GM21515 (cell line): ENCODE measurements at regions not wholly inside any gene's neighbourhood (a gene's known extent, or its start where the extent isn't known, plus 50 kb on each side); places are given as distances from the start of the nearest gene placed in this dataset.

Experiments
- ATAC-seq: cut with Tn5 transposase; IDR thresholded peaks from one replicate; pipeline ENCODE4 v1.9.1; 2021; ENCODE audit not compliant: unreplicated experiment

GRCh38 chr6:14795451-14795850 is 450.4 kb upstream of the JARID2 start:
- ATAC-seq, result no peak

DNA sequence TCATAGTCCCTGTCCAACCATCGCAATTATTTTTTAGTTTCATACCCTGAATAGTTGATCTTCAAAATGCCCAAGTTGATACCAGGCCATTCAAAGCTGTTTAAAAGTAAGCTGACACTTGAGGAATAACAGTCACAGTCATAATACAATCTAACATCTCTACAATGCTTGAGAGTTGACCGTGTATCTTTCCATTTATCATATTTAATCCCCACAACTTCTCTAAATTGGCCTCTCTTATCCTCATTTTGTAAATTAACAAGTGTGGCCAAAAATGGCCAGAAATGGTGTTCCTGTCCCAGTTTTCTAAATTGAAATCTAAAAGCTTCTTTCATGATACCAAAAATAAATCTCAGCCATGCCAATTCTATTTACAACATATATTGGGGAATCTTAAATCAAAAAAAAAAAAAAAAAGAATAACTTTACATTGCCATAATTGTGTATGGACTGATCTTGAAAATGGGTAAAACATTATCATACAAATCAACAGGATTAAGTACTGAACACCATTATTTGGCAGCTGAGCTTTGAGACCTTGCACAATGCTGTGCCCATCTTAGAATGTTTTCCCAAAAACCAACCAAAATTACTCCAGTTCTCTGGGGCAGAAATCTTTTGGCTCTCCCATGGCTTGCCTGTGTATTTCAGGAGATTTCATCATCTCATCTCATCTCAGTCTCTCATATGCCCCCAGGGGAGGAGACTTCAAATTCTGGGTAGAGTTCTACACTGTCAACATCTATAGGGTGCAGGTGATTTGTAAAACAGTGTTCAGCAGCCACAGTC is 448.7 kb upstream of the JARID2 start:
- ATAC-seq, result no peak

DNA sequence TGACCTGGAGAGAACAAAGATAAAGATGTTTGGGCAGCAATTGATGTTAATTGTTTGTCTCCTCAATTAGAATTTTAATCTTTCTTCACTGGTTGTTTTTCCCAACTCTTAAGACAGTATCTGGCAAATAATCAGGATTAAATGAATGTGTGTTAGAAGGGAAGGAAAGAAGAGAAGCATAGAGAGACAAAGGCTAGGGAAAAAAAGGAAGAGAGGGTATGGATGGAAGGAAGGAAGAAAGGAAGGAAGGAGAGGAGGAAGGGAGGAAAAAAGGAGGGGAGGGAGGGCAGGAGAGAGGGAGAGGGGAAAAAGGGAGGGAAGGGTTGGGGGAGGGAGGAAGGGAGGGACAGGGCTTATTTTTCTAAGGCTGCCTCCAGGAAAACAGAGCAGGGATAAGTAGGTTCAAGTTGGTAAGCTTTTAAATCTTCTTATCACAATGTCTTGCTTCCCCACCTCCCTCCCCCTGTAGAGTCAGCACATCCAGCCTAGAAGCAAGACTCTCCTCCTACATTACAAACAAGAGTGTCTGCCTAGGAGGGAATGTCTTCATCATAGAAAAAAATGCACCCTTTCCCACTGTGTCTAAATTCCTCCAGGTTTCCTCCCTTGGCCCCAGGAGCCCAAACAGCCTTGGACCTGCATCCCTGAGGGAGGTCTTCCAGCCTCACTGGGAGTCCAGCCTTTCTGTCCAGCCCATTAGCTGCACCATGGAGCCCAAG is 447.8 kb upstream of the JARID2 start:
- no peak for ATAC-seq

DNA sequence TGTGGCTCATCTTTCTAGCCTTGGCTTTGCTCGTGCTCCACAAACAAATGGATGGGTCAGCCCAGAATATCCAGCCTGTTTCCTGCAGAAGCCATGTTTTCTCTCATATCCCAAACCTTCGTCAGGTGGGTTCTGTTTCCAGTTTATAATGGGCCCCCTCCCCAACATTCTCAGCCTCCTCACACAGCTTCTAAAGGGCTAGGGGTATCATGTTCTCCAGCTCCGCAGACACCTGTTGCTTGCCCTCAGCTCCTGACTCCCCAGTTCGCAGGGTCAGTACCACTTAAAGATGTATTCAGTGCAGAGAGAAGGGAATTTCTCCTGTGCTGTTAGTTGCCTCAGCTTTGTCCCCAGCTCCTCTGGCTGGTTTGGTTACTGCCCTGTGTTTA is 447.3 kb upstream of the JARID2 start:
- ATAC-seq, result no peak

DNA sequence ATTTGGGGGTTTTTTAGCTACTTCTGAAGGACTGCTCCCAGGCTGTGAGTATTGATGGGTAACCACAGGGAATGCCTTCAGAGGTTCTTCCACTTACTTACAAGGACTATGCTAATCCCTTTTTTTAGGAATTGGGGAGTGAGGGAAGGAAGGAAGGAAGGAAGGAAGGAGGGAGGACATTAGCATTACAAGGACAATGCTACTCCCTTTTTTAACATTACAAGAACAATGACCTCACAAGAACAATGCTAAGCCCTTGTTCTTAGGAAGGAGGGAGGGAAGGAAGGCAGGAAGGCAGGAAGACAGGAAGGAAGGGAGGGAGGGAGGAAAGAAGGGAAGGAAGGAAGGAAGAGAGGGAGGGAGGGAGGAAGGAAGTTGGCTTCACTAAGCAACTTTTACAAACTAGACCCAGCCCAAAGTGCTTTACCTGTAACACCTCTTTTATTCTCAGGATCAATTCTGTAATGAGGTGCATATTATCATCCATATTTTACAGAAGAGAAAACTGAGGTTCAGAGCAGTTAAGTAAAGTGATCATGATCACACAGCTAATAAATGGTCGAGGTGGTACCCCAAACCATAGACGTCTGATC is 446.8 kb upstream of the JARID2 start:
- no peak for ATAC-seq

DNA sequence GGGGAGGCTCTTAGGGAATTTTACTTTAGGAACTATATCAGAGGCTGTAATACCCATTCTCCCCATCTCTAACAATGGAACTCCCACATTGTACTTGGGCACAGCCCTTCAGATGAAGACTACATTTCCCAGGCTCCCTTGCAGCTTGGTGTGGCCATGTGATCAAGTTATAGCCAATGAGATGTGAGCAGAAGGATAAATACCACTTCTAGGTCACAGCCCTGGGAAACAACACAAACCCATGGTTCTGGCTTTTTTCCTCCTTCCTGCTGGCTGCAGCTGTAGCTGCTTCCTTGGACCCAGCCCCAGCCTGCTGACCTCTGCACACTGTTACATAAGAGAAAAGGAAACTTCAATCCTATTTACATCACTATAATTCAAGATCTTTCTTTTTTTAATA is 445.9 kb upstream of the JARID2 start:
- ATAC-seq, result peak; percentile 76

GRCh38 chr6:14802514-14803160 is 443.2 kb upstream of the JARID2 start:
- no peak for ATAC-seq

- ATAC-seq, result no peak
Observed at GRCh38 chr6:14804001-14804784, 441.7 kb upstream of the JARID2 start.

- no peak for ATAC-seq
Observed at GRCh38 chr6:14804785-14805210, 441.1 kb upstream of the JARID2 start.

DNA sequence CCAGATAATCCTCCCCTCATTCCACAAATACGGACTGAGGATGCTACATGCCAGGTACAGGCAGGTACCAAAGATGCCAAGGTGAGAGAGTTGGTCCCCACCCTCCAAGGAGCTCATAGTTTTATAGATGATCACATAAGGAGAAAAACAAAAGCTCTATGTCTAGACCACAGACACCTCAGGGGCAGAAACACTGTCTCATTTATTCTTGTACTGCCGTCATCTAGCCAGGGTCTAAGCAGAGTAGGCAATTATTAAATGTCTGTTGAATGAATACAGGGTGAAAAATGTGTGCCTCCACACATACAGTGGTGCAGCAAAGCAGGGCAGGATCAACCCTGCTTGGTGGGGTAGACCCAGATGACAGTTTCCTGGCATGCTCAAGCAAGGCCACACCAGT is 439.8 kb upstream of the JARID2 start:
- ATAC-seq, result no peak

GRCh38 chr6:14807130-14807529 is 438.7 kb upstream of the JARID2 start:
- no peak for ATAC-seq

- no peak for ATAC-seq
Observed at GRCh38 chr6:14807971-14808370, 437.9 kb upstream of the JARID2 start.

DNA sequence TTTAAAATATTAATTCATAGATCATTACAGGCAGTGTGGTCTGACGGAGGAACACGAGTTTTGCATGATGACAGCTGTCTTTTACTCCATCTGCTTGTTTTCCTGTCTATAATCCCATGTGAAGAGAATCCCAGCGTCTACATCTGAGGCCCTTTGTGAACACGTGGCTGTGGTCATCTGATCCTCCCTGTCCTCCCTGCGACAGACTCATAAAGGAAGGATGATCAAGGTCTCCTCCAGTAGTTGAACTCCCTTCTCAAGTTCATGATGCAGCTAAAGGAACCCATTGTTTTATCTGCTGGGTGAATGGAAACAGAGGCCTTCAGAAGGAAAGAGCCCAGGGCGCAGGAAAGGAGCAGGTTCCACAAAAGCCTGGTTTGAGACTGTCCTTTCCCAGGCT is 435.8 kb upstream of the JARID2 start:
- ATAC-seq, result no peak

GRCh38 chr6:14811775-14812428 is 434.0 kb upstream of the JARID2 start:
- ATAC-seq, result no peak

DNA sequence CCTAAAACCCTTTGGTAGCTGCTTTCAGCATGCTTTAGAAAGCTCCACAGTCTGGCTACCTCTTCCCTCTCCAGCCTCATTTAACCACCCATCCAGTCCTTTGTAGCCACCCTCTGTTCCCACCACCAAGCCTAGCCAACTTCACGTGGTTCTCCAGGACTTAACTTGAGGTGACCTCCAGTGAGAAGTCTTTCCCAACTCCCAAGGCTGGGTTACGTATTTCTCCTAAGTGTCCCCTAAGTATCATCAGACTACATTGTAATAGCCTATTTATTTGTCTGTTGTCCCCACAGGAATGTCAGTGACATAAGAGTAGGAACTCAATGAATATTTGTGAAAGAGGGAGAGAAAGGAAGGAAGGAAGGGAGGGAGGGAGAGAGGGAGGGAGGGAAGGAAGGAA is 431.9 kb upstream of the JARID2 start:
- no peak for ATAC-seq

GRCh38 chr6:14816116-14816859 is 429.6 kb upstream of the JARID2 start:
- ATAC-seq, result no peak

- ATAC-seq, result no peak
Observed at GRCh38 chr6:14817074-14817473, 428.8 kb upstream of the JARID2 start.

DNA sequence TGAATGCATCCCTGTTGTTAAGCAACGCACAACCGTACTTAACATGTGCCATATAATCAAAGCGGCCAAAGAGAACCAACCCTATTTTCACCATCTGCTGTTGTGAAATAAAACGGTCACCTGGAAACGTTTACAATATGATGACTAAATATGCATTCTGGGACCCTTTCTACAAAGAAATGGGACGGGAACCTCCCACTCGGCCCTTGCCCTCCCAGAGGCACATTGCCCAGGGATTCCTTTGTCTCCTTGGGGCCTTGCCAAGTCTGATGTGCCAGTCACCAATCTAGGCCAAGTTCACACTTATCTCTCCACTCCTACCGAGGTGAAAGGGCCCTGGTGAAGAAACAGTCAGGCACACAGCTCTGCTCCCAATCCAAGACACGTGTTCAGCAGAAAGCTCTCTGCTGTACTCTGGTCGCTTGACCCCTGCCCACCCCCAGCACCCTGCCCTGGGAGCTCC is 427.4 kb upstream of the JARID2 start:
- ATAC-seq, result no peak

DNA sequence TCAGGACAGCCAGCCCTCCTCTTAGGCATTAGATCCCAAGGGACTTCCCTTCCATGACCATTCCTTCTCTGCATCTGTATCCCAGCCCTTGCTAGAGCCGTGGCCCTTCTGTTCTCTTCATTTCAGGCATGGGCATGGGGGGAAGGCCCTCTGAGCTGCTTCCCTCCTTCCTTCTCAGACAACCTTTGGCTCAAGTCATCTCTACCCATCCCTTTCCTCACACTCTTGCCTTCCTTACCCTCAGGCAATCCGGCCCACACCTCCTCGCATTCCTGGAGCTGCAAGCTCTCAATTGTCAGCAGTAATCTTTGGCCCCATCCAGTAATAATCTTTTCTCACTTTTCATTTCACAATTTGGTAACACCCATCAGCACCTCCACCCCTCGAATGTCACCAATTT is 426.9 kb upstream of the JARID2 start:
- ATAC-seq, result no peak
